ENCODE measurements at regions not wholly inside any gene's neighbourhood (a gene's known extent, or its start where the extent isn't known, plus 50 kb on each side); places are given as distances from the start of the nearest gene placed in this dataset.
"Not testable (repeated sequence)": the region's sequence is repeated elsewhere in the genome, so short reads cannot be mapped to it uniquely, and the experiment has no call there.

DNA sequence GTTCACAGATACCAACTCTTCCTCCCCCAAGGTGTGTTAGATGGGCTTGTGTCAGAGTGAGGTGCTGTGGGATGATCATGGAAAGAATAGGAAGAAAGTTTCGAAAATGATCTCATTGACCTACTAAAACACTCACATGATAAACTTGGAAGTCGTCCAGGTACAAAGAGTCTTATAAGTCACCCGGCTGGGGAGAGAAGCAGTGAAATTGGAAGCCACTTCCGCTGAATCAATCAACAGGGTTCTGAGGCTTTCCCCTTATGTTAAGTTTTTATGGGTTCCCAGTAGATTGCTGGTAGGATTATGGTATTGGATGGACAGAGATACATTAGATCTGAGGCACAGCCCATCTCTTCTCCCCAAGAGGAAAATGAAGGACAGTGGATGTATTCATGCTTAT is 218.8 kb upstream of the MSX2 start:
- no peak for DNase-seq (ENCODE audit: low read depth in 1 of 2, low spot score in 1 of 2)

GRCh38 chr5:174510782-174511453 is 213.5 kb upstream of the MSX2 start:
- not testable (repeated sequence) for DNase-seq (ENCODE audit: low read depth in 1 of 2, low spot score in 1 of 2)

- no peak for DNase-seq (ENCODE audit: low read depth in 1 of 2, low spot score in 1 of 2)
Measured at GRCh38 chr5:174511714-174512253, 212.6 kb upstream of the MSX2 start.

- DNase-seq (ENCODE audit: low read depth in 1 of 2, low spot score in 1 of 2) = no peak
Measured at GRCh38 chr5:174514325-174514724, 210.1 kb upstream of the MSX2 start.

- DNase-seq (ENCODE audit: low read depth in 1 of 2, low spot score in 1 of 2) = no peak
Measured at GRCh38 chr5:174514983-174515394, 209.4 kb upstream of the MSX2 start.

GRCh38 chr5:174516741-174517140 is 207.6 kb upstream of the MSX2 start:
- no peak for DNase-seq (ENCODE audit: low read depth in 1 of 2, low spot score in 1 of 2)

DNA sequence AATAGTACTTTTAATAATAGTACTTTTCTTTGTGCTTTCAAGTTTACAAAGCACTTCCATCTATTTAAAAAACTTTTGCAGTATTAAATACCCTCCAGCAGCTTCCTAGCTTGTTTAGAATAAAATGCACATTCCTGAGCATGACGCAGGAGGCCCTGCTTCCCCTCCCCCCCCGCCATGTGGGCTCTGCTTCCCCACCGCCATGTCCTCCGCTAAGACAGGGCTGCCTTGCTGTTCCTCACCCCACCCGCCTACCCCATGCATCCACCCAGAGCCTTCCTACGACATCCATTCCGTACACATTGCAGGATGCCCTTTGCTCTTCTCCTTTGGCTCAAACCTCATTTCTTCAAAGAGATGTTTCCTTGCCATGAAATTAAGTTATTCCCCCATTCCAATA is 205.9 kb upstream of the MSX2 start:
- no peak for DNase-seq (ENCODE audit: low read depth in 1 of 2, low spot score in 1 of 2)

DNA sequence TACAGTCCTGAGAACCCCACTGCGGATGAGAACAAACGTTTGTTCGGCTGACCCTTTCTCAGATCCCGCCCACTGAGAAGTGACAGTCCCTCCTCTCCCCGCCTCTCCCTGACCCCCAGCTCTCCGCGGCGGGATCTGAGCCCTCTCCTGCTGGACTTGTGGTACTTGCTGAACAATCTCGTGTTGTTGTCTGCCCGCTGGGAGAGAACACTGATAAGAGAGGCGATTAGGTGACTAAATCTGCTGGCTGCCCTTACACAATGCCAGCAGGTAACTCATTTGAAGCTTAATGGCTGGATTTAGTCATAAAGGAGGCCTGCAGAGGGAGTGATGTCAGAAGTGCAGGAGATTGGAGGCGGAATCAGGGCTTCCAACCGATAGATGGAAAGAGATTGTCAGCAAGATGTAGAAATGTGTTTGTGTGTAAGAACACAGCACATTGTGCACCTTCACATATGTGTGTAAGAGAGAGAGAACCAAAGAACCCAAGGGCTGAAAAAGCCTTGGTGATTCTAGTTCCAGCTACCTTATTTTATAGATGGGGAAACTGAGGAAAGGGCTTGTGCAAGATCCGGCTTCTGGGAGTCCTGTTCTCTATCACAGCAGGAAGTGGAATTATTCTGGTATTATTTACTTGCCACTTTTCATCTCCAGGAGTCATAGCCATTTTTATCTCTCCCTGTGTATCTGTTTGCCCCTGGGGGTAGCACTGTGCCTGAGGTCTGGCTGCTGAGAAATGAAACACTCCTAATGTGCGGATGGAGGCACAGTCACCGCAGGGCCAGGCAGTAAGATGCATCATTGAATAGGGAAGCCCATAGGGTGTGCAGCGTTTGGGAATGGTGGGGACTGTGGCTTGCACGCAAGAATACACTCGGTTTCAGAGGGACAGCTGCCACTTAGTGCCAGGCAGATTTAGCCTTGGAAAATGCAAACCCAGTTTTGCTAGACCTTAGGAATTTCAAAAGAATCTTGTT is 203.7 kb upstream of the MSX2 start:
- DNase-seq (ENCODE audit: low read depth in 1 of 2, low spot score in 1 of 2) = no peak

- no peak for DNase-seq (ENCODE audit: low read depth in 1 of 2, low spot score in 1 of 2)
Measured at GRCh38 chr5:174521449-174521848, 202.9 kb upstream of the MSX2 start.

GRCh38 chr5:174522480-174523260 is 201.7 kb upstream of the MSX2 start:
- no peak for DNase-seq (ENCODE audit: low read depth in 1 of 2, low spot score in 1 of 2)

DNA sequence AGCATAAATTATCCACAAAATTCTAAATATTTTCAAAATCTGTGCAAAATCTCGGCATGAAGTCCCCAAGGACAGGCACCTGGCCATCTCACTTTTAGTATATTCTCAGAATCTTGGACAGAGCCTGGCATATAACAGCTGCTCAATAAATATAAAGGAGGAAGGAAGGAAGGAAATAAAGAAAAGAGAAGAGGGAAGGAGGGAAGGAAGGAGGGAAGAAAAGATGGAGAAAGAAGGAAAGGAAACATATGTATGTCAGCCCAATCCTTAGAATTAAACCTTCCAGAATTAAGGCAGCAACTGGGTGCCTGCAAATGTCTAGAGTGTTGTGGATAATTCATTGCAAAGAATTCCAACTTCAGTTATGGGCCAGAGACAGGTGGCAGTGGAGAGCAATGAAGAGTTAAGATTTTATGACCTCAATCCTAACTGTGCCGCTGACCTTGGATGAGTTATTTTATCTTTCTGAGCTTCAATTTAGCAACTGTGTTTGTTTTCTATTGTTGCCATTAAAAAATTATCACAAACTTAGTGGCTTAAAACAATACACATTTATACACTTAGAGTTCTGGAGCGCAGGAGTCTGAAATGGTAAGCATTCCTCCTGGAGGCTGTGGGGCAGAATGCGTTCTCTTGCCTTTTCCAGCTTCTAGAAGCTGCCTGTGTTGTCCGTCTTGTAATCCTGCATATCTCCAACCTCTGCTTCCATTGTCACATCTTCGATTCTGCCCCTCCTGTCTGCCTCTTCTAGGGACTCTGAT is 200.9 kb upstream of the MSX2 start:
- no peak for DNase-seq (ENCODE audit: low read depth in 1 of 2, low spot score in 1 of 2)

DNA sequence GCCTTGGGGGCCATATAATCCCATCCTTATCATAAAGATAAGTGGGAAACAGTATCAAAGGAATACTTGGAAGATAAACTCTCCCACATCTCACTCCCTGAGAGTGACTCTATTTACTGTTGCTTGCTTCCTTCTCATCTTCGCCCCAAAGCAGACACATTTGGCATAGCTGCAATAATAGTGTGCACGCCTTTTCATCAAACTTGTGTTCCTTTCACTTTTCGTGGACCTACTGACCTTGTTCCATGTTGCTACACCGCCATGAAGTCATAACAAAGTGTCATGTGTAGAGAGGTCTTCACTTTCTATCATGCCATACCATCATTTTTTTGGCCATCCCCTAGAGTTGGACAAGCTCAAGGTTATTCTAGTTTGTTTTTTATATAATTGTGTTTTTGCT is 200.0 kb upstream of the MSX2 start:
- no peak for DNase-seq (ENCODE audit: low read depth in 1 of 2, low spot score in 1 of 2)

GRCh38 chr5:174526177-174526576 is 198.2 kb upstream of the MSX2 start:
- DNase-seq (ENCODE audit: low read depth in 1 of 2, low spot score in 1 of 2) = no peak

- no peak for DNase-seq (ENCODE audit: low read depth in 1 of 2, low spot score in 1 of 2)
Measured at GRCh38 chr5:174527916-174528540, 196.4 kb upstream of the MSX2 start.

DNA sequence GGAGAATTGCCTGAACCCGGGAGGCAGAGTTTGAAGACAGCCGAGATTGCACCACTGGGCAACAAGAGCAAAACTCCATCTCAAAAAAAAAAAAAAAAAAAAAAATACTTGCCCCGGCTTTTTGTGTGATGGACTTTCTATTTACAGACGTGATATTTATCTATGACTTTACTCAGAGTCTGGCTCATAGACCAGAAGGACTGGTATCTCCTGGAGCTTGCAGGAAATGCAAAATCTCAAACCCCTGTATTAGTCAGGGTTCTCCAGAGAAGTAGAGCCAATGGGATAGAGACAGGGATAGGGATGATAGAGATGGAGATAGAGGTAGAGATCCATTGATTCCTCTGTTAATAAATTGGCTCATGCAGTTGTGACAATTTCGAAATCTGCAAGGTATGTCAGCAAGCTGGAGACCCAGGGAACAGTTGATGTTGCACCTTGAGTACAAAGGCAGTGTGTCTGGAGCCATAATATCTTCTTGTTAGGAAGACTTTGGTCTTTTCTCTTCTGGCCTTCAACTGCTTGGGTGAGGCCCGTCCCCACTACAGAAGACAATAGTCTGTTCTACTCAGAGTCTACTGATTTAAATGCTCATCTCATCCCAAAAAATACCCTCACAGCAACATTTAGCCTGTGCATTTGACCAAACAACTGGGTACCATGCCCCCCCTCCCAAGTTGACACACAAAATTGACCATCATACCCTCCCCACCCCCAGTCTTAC is 195.4 kb upstream of the MSX2 start:
- DNase-seq (ENCODE audit: low read depth in 1 of 2, low spot score in 1 of 2) = no peak

GRCh38 chr5:174529925-174530681 is 194.3 kb upstream of the MSX2 start:
- DNase-seq (ENCODE audit: low read depth in 1 of 2, low spot score in 1 of 2) = no peak

GRCh38 chr5:174531782-174532191 is 192.6 kb upstream of the MSX2 start:
- DNase-seq (ENCODE audit: low read depth in 1 of 2, low spot score in 1 of 2) = no peak
